Activated naive CD8-positive, alpha-beta T cell treated with anti-CD3 and anti-CD28 coated beads for 36 hours (primary cell): ENCODE measurements at regions not wholly inside any gene's neighbourhood (a gene's known extent, or its start where the extent isn't known, plus 50 kb on each side); places are given as distances from the start of the nearest gene placed in this dataset.

Experiments used
- DNase-seq: peaks from one replicate; pipeline ENCODE4 v3.0.0; 2021
- H3K27ac Mint-ChIP-seq: one replicate; pipeline ENCODE4 v1.8.0; 2022; ENCODE audit warnings: mild to moderate bottlenecking, moderate library complexity, mixed read lengths
- H3K27me3 Mint-ChIP-seq: one replicate; pipeline ENCODE4 v1.8.0; 2022; ENCODE audit warnings: mild to moderate bottlenecking, mixed read lengths
- H3K36me3 Mint-ChIP-seq: one replicate; pipeline ENCODE4 v1.8.0; 2021; ENCODE audit warnings: mild to moderate bottlenecking, mixed read lengths
- H3K4me1 Mint-ChIP-seq: one replicate; pipeline ENCODE4 v1.8.0; 2021; ENCODE audit warnings: mixed read lengths
- H3K4me3 Mint-ChIP-seq: one replicate; pipeline ENCODE4 v1.8.0; 2022; ENCODE audit warnings: mild to moderate bottlenecking, moderate library complexity, mixed read lengths
- H3K9me3 Mint-ChIP-seq: one replicate; pipeline ENCODE4 v1.8.0; 2022; ENCODE audit warnings: mixed read lengths

DNA sequence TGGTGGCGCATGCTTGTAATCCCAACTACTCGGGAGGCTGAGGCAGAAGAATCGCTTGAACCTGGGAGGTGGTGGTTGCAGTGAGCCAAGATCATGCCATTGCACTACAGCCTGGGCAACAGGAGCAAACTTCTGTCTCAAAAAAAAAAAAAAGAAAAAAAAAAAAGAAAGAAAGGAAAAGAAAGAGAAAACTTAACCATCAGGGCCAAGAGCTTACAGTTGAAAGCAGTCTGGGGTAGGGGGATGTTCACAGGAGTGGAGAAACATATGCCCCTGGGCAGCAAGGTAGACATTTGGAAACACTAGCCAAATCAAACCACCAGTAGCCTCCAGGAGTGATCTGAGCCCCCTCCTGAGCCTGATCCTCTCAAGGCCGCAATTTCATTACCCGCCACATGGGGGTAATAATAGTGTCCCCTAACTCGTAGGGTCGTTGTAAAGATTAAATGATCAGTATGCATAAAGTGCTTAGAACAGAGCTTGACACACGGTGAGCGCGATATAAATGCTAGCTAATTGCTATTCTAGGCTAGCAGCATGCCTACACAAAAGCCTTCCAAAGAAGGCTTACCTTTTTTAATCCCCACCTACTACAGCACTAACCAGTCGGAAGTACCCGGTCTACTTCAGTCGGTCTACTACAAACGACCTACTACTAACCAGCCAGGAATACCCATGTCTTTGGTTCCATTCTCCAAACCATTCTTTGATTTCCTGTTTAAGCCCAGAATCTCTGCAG is 274.3 kb upstream of the NEBL start:
- Mint-ChIP-seq H3K4me1 (peaks cover 8% of the 10 kb centered on the region), H3K36me3 (no peaks in the 10 kb centered on the region), H3K27ac (no peak overlapping the region), H3K9me3 (no peaks in the 10 kb centered on the region), H3K27me3 (peaks cover 63% of the 10 kb centered on the region), H3K4me3 (no peak overlapping the region)
- DNase-seq = no peak

DNA sequence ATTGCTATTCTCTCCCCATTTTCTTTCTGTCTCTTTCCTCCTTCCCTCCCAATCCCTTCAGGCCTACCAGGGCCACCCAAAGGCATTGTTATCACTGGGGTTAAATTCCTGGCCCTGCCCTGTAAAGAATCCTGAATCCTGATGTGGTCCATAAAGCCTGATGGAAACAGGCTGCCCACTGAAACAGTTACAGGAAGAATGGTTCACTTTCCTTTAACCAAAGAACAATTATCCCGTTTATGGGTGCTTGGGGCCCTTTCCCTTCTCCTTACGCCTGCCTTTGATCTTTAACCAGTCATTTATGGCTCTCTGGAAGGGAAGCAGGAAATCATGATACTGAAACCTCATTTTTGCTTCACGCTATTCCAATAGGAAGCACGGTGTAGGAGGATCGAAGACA is 273.1 kb upstream of the NEBL start:
- no peak overlapping the region for H3K27ac Mint-ChIP-seq
- no peaks in the 10 kb centered on the region for H3K9me3 Mint-ChIP-seq
- H3K4me1 Mint-ChIP-seq = peaks cover 8% of the 10 kb centered on the region
- H3K36me3 Mint-ChIP-seq = no peaks in the 10 kb centered on the region
- no peak overlapping the region for H3K4me3 Mint-ChIP-seq
- peaks cover 51% of the 10 kb centered on the region for H3K27me3 Mint-ChIP-seq
- DNase-seq = no peak

DNA sequence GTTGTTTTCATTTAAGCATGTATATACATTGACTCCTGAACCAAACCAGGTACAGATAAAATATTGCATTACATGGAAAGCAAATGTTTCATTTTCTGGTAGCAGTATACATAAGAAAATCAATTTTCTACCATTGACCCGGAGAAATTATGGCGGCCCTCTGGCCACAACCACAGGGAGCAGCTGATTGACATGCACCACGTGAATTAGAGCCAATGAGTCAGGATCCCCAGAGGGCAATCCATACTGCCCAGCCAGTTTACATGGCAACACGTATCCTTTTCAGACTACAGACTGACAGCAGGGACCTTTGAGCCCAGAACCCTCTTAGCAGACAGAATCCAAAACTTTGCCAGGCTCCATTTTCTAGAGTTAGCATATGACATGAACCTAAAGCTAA is 272.2 kb upstream of the NEBL start:
- Mint-ChIP-seq H3K4me1 (peaks cover 2% of the 10 kb centered on the region), H3K9me3 (no peaks in the 10 kb centered on the region), H3K27me3 (peaks cover 43% of the 10 kb centered on the region), H3K4me3 (no peak overlapping the region), H3K27ac (no peak overlapping the region), H3K36me3 (no peaks in the 10 kb centered on the region)
- no peak for DNase-seq

DNA sequence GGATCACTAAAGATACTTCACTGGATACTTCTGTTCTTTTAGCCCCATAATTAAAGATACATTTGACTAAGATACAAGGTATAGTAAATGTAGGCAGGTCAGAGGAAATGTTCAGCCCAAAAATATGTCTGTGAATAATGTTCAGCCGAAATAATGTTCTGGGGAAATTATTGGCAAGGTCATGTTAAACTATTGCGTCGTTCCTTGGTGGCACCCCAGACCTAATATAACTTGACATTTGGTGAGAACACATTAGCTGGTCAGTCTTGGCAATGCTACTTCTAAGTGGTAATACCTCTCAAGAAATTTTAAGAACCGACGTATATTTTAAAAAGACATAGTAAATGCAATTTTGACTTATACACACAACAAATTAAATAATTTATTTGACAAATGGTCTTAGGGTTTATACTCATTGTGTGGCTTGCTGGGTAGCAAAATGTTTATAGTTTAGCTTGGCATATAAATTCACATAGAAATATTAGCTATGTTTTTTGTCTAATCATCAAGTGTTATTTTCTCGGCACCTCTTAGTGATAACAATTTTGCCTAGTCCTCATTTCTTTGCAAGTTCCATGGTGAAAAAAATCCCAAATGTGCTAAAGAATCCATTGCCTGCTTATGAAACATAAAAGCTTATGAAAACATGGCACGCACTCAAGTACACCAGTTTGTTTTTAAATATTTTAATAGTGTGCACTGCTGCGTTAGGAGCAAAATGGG is 270.3 kb upstream of the NEBL start:
- Mint-ChIP-seq H3K36me3 (no peaks in the 10 kb centered on the region), H3K27me3 (peaks cover 31% of the 10 kb centered on the region), H3K4me1 (no peaks in the 10 kb centered on the region), H3K9me3 (no peaks in the 10 kb centered on the region), H3K4me3 (no peak overlapping the region), H3K27ac (no peak overlapping the region)
- DNase-seq = no peak

DNA sequence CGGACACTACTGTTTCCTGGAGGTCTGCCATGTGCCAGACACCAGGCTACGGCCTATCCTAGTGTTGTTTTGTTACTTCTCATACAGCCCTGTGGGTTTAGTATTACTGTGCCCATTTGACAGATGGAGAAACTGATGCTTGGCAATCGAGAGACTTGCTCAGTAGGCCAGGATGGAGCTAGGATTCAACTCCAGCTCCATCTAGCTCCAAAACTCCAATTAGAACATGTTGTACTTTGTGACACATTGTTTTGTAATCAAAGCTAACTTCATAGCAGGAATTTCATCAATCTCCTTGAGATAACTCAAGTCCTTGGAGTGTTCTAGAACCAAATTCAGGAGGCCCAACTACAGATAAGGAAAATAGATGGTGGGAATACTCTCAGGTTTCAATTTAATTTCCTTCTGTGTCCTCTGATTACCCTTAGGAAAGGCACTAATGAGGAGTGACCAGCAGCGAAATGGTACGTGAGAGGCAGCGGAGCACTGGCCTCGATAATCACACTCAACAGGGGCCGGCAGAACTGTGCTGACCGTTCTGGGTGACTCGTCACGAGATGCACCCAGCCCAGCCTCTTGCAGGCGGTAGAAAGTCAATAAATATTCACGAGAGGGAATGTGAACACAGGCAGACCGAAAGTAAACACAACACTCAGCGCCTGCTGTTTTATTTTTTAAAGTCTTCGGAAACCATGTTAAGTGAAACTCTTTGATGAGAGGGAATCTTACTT is 269.6 kb upstream of the NEBL start:
- H3K36me3 Mint-ChIP-seq = no peaks in the 10 kb centered on the region
- H3K4me1 Mint-ChIP-seq = no peaks in the 10 kb centered on the region
- no peak overlapping the region for H3K27ac Mint-ChIP-seq
- no peaks in the 10 kb centered on the region for H3K9me3 Mint-ChIP-seq
- DNase-seq = no peak
- peaks cover 24% of the 10 kb centered on the region for H3K27me3 Mint-ChIP-seq
- H3K4me3 Mint-ChIP-seq = no peak overlapping the region

DNA sequence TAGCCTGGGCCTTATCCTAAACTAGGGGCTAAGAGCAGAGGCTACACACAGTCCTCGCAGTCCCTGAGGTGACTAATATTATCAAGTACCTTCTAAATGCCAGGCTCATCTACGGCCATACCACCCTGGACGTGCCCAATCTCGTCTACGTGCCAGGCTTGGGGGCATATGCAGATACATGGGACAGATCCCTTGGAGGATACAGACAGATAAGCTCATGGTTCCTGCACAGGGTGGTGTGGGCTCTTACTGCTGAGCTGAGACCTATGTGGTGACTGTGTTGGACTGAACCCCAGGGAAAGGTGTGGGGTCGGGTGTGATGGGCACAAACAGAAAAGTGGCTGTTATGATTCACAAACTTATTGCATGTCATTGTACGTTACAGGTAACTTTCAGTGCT is 268.4 kb upstream of the NEBL start:
- H3K9me3 Mint-ChIP-seq = no peaks in the 10 kb centered on the region
- no peak for DNase-seq

DNA sequence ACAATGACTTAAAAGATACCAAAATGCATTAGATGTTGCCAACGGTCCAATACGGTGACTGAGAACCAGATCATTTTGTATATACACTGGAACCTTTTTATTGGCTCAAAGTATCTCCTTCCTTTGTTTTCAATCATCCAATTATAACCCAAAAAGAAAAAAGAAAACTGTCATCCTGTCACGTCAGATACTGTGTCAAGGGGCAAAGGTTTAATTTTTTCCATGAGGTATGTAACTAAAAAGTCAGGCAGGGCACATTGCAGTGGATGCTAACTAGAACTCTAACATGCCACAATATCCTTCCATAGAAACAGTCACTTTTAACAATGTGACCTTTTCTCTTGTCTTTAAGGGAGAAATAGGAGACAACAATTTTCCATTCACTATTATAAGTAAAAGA is 267.6 kb upstream of the NEBL start:
- peaks cover 10% of the 10 kb centered on the region for H3K27me3 Mint-ChIP-seq
- no peaks in the 10 kb centered on the region for H3K9me3 Mint-ChIP-seq
- no peak overlapping the region for H3K27ac Mint-ChIP-seq
- no peaks in the 10 kb centered on the region for H3K4me1 Mint-ChIP-seq
- no peak for DNase-seq
- no peak overlapping the region for H3K4me3 Mint-ChIP-seq
- no peaks in the 10 kb centered on the region for H3K36me3 Mint-ChIP-seq

More for the DNA sequence above, 268.4 kb upstream of the NEBL start:
- Mint-ChIP-seq H3K27ac (no peak overlapping the region), H3K4me3 (no peak overlapping the region), H3K4me1 (no peaks in the 10 kb centered on the region), H3K27me3 (peaks cover 13% of the 10 kb centered on the region), H3K36me3 (no peaks in the 10 kb centered on the region)

DNA sequence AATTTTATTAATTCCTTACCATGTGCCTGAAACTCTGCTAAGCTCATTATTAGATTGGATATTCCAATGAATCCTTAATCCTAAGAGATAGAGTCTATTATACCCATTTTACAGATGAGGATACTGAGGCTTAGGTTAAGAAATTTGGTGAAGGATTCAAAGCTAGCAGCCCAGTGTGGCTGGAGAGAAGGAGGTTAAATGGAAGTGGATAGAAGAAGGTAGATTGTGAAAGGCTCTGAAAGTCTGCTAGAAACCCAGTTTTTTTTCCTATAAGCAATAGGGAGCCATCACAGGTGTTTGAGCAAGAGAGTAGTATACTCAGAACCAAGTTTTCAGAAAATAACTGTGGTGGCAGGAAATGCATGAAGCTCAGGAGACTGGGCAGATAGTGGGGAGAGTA is 265.8 kb upstream of the NEBL start:
- H3K36me3 Mint-ChIP-seq = no peaks in the 10 kb centered on the region
- no peak overlapping the region for H3K4me3 Mint-ChIP-seq
- peaks cover 5% of the 10 kb centered on the region for H3K27me3 Mint-ChIP-seq
- no peaks in the 10 kb centered on the region for H3K9me3 Mint-ChIP-seq
- no peak for DNase-seq
- H3K4me1 Mint-ChIP-seq = no peaks in the 10 kb centered on the region
- H3K27ac Mint-ChIP-seq = no peak overlapping the region

DNA sequence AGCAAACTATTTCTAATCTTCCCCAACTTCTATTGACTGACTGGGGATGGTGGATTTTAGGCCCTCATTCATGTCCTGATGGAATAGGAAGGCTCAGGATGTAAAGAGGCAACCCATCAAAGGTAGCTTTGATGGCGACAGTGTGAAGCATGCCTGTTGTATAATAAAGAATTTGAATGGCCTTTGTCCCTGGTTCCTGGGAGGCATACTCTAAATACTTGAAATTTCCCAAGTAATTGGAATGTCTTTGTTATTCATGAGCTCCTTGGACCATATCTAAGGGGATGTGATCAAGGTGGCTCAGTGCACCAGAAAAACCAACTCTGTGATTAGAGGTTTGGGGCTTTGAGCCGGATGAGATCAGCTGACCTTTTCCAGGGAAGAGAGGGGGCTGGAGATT is 264.5 kb upstream of the NEBL start:
- Mint-ChIP-seq H3K27me3 (peaks cover 11% of the 10 kb centered on the region), H3K4me3 (no peak overlapping the region), H3K36me3 (no peaks in the 10 kb centered on the region), H3K4me1 (no peaks in the 10 kb centered on the region), H3K9me3 (no peaks in the 10 kb centered on the region), H3K27ac (no peak overlapping the region)
- no peak for DNase-seq

DNA sequence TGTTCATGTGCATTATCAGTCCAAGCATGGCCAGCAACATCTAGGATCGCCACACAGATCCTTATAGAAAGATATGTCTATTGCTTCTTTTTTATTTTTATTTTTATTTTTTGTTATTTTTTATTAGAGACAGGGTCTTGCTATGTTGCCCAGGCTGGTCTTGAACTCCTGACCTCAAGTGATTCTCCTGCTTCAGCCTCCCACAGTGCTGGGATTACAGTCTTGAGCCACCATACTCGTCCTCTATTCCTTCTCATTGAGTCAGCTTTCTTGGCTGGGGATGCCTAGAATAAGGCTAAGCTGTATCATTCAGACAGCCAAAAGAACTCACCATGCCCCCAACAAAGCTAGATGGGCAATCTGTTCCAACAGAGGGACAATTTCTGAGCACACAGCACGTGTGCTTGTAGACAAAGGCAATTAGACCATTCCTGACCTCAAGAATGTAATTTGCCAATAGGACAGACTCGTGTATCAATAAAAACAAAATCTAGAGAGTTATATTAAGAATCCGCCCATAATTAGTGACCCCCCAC is 264.0 kb upstream of the NEBL start:
- DNase-seq = no peak
- peaks cover 11% of the 10 kb centered on the region for H3K27me3 Mint-ChIP-seq
- H3K4me1 Mint-ChIP-seq = no peaks in the 10 kb centered on the region
- no peaks in the 10 kb centered on the region for H3K36me3 Mint-ChIP-seq
- H3K27ac Mint-ChIP-seq = no peak overlapping the region
- no peak overlapping the region for H3K4me3 Mint-ChIP-seq
- no peaks in the 10 kb centered on the region for H3K9me3 Mint-ChIP-seq

DNA sequence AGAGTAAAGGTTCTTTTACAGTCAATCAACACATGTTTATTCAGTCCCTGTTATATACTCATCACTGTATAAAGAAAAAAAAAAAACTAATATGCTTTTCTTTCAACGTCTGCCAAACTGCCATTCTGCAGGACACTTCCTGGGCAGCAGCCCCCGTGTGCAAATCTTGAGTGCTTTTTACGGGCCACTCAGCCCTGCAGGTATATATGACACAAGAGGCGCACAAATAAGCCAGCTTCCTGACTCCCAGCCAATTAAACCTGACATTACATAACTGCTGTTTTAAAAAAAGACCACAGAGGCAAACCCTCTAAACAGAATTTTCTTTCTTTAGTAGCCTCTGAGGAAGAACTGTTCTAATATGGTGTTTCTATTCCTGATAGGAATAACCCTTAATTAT is 263.0 kb upstream of the NEBL start:
- Mint-ChIP-seq H3K27ac (no peak overlapping the region), H3K27me3 (peaks cover 11% of the 10 kb centered on the region), H3K9me3 (no peaks in the 10 kb centered on the region), H3K4me3 (no peak overlapping the region), H3K36me3 (no peaks in the 10 kb centered on the region), H3K4me1 (no peaks in the 10 kb centered on the region)
- DNase-seq = no peak

DNA sequence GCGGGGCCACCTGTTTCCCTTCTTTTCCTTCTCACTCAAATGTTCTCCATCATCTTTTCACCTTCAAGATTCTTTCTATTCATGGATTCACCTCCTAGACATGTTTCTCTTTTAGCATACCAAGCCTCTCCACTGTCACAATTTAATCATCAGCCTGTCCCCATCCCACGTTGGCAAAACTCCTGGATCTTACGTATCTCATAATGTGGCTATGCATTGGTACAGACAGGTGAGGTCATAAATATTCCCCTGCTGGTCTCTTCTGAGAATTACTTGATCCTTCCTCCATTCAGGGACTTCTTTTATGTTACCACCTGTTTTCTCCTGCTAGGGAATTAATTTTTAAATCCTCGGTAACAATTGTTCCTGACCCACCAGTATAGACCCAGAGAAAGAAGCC is 262.6 kb upstream of the NEBL start:
- Mint-ChIP-seq H3K9me3 (no peaks in the 10 kb centered on the region), H3K4me1 (no peaks in the 10 kb centered on the region), H3K27ac (no peak overlapping the region), H3K27me3 (peaks cover 11% of the 10 kb centered on the region), H3K36me3 (no peaks in the 10 kb centered on the region), H3K4me3 (no peak overlapping the region)
- no peak for DNase-seq

DNA sequence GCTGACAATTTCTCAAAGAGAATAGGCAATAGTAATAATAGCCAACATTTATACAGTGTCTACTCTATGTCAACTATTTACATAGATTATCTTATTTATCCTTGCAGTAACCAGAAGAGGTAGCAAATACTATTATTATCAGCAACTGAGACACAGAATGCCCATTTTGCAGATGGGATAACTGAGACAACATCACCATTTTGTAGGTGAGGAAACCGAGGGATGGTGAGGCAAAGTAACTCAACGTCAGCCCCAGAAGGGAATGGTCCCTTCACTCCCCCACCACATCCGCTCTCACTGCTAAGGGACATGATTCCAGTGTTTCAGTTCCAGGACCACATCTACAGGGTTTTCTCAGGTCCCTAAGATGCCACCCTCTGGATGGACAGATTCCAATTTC is 261.2 kb upstream of the NEBL start:
- H3K4me1 Mint-ChIP-seq = no peaks in the 10 kb centered on the region
- no peaks in the 10 kb centered on the region for H3K9me3 Mint-ChIP-seq
- peaks cover 11% of the 10 kb centered on the region for H3K27me3 Mint-ChIP-seq
- no peak overlapping the region for H3K4me3 Mint-ChIP-seq
- no peaks in the 10 kb centered on the region for H3K36me3 Mint-ChIP-seq
- DNase-seq = no peak
- no peak overlapping the region for H3K27ac Mint-ChIP-seq

DNA sequence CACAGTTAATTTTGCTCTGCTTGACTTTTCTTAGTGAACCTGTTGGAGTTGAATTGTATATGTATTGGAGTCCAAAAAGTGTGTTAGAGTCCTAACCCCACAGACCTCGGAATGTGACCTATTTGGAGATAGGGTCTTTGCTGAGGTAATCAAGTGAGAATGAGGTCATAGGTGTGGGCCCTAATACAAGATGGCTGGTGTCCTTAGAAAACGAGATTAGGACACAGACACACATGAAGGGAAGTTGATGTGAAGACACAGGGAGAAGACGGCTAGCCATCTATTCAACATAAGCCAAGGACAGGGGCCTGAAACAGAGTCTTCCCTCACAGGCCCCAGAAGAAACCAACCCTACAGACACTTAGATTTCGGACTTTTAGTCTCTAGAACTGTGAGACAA is 260.6 kb upstream of the NEBL start:
- no peaks in the 10 kb centered on the region for H3K36me3 Mint-ChIP-seq
- no peak overlapping the region for H3K27ac Mint-ChIP-seq
- H3K27me3 Mint-ChIP-seq = peaks cover 11% of the 10 kb centered on the region
- H3K4me1 Mint-ChIP-seq = no peaks in the 10 kb centered on the region
- no peaks in the 10 kb centered on the region for H3K9me3 Mint-ChIP-seq
- H3K4me3 Mint-ChIP-seq = no peak overlapping the region
- DNase-seq = no peak

DNA sequence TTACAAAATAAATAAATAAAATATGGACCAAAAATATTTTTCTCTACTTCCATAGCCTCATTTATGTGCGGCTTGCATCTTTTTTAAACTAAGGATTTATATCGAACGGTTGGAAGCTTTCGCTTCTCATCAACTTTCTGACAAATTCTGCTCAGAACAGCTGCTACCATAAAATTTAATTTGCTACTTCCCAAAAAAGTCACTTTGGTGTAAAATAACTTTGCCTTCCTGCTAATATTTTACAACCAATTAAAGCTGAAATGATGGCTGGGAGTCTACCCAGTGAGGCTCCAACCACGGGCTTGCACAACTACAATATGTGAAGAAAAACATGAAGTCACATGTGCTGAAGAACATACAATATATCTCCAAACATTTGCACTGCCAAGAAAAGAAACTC is 253.1 kb upstream of the NEBL start:
- no peak for DNase-seq
- Mint-ChIP-seq H3K4me3 (no peak overlapping the region), H3K36me3 (no peaks in the 10 kb centered on the region), H3K4me1 (no peaks in the 10 kb centered on the region), H3K27ac (no peak overlapping the region), H3K9me3 (no peaks in the 10 kb centered on the region), H3K27me3 (peaks cover 5% of the 10 kb centered on the region)
